K562 (cell line): ENCODE measurements at regions not wholly inside any gene's neighbourhood (a gene's known extent, or its start where the extent isn't known, plus 50 kb on each side); places are given as distances from the start of the nearest gene placed in this dataset.
A peak's percentile ranks its signal among the peaks of the same experiment; 100 is the strongest.

Experiments used
- ATAC-seq: fragments of 200-7000 bp; cut with Tn5 transposase; 3 replicates; pipeline ENCODE4 v1.9.1; 2020; ENCODE audit warnings: moderate library complexity
- BruUV-seq: library from RNA; stranded (reverse); fragments of 400-500 nt; replicated peaks from 2 replicates; lab custom pipeline; 2021; lab: Mats Ljungman, UMichigan
- CTCF ChIA-PET: fragments of 300-600 bp; formaldehyde crosslinking; extraction: SDS; loops from one replicate; lab custom pipeline; 2021; ENCODE audit warnings: low intra/inter-chr PET ratio; lab: Yijun Ruan, JAX
- POLR2A ChIA-PET: fragments of 300-600, 350-650 bp; sonication (Branson Sonifier 250); formaldehyde crosslinking; extraction: SDS; loops from one replicate; lab custom pipeline; 2021; ENCODE audit warnings: antibody characterized with exemption, inconsistent platforms; lab: Yijun Ruan, JAX
- DNase-seq, 4 experiments: peaks; one replicate each; pipeline versions ENCODE4 v3.0.0 to v3.0.0-alpha.2; 2011 to 2018; ENCODE audit warnings: low spot score in 3 of 4, mixed read lengths in 3 of 4; ENCODE audit errors: extremely low read depth in 1 of 4
- FAIRE-seq: peaks from 2 replicates; lab custom pipeline; 2011; peaks lifted over from hg19 to GRCh38; lab: Jason Lieb, UNC
- H2AFZ ChIP-seq: 2 replicates; pipeline ENCODE4 v1.6.0; 2011; ENCODE audit warnings: low read depth, low read length, control low read depth, inconsistent platforms
- H3K27ac ChIP-seq: fragments of 200-600 bp; 3 replicates; pipeline ENCODE4 v1.8.0; 2011; ENCODE audit warnings: low read depth, mild to moderate bottlenecking, control low read depth, inconsistent platforms, low read length, moderate library complexity, mixed read lengths; ENCODE audit errors: extremely low read depth
- H3K27me3 ChIP-seq, 2 experiments: fragments of 300-600 bp in 1 of 2; 2 replicates in 1 of 2; 3 replicates in 1 of 2; pipeline versions ENCODE4 v1.6.0 to v1.8.0; 2011; ENCODE audit warnings: inconsistent platforms in 2 of 2, low read length in 2 of 2, mild to moderate bottlenecking in 1 of 2, mixed read lengths in 1 of 2, moderate library complexity in 1 of 2; ENCODE audit not compliant: control insufficient read depth in 2 of 2, insufficient read depth in 2 of 2
- H3K36me3 ChIP-seq: fragments of 300-600 bp; 3 replicates; pipeline ENCODE4 v1.8.0; 2011; ENCODE audit warnings: mild to moderate bottlenecking, low read length, inconsistent platforms; ENCODE audit not compliant: control insufficient read depth, insufficient read depth
- H3K4me1 ChIP-seq, 2 experiments: fragments of 200-600 bp in 1 of 2; replicated peaks in 1 of 2; 2 replicates in 1 of 2; 3 replicates in 1 of 2; pipeline versions ENCODE4 v1.5.1 to v1.8.0; 2011; ENCODE audit warnings: inconsistent platforms in 2 of 2, low read length in 2 of 2, mild to moderate bottlenecking in 1 of 2, mixed read lengths in 1 of 2, moderate library complexity in 1 of 2; ENCODE audit not compliant: control insufficient read depth in 2 of 2, insufficient read depth in 2 of 2
- H3K4me2 ChIP-seq: 2 replicates; pipeline ENCODE4 v1.6.1; 2011; ENCODE audit warnings: low read length, control low read depth, inconsistent platforms, mixed read lengths; ENCODE audit not compliant: insufficient read depth
- H3K4me3 ChIP-seq: fragments of 200-600 bp; sonication (generic), shearing (Covaris generic); 2 replicates; pipeline ENCODE4 v1.5.1; 2016; ENCODE audit warnings: control low read depth, inconsistent platforms
- H3K79me2 ChIP-seq: fragments of 200-600 bp; 3 replicates; pipeline ENCODE4 v1.8.0; 2011; ENCODE audit warnings: low read length, inconsistent platforms; ENCODE audit not compliant: control insufficient read depth, insufficient read depth
- H3K9ac ChIP-seq, 2 experiments: 2 replicates each; pipeline versions ENCODE4 v1.6.0 to v1.6.1; 2011; ENCODE audit warnings: low read depth in 2 of 2, low read length in 2 of 2, control low read depth in 1 of 2, inconsistent platforms in 1 of 2, mild to moderate bottlenecking in 1 of 2, mixed read lengths in 1 of 2; ENCODE audit not compliant: insufficient read depth in 1 of 2
- H3K9me1 ChIP-seq: one replicate; pipeline ENCODE4 v1.6.0; 2011; ENCODE audit warnings: inconsistent platforms, mild to moderate bottlenecking, low read length, moderate library complexity; ENCODE audit not compliant: control insufficient read depth, insufficient read depth
- H3K9me3 ChIP-seq: replicated peaks from 2 replicates; pipeline ENCODE4 v1.5.1; 2011; ENCODE audit warnings: low read depth, low read length, inconsistent platforms; ENCODE audit not compliant: control insufficient read depth, insufficient read depth
- H4K20me1 ChIP-seq: replicated peaks from 2 replicates; pipeline ENCODE4 v1.6.1; 2011; ENCODE audit warnings: low read length, inconsistent platforms, mixed read lengths; ENCODE audit not compliant: control insufficient read depth, insufficient read depth
- EWSR1 ChIP-seq: fragments of 450-650 bp; IDR thresholded peaks from 2 replicates; pipeline ENCODE4 v1.6.1; 2018; ENCODE audit warnings: borderline replicate concordance, mild to moderate bottlenecking, low read depth, moderate library complexity; ENCODE audit not compliant: partially characterized antibody
- HNRNPUL1 ChIP-seq: fragments of 200-400 bp; formaldehyde crosslinking; IDR thresholded peaks from 2 replicates; pipeline ENCODE4 v1.6.1; 2017; ENCODE audit warnings: low read length
- IRF2 ChIP-seq: sonication (generic); formaldehyde crosslinking; IDR thresholded peaks from 2 replicates; pipeline ENCODE4 v1.8.1; 2022; ENCODE audit warnings: mild to moderate bottlenecking, missing genetic modification reagents
- KAT8 ChIP-seq: fragments of 450-650 bp; IDR thresholded peaks from 2 replicates; pipeline ENCODE4 v1.6.1; 2016; ENCODE audit warnings: low read depth, mild to moderate bottlenecking
- NONO ChIP-seq, 2 experiments: fragments of 200-400 bp in 1 of 2; fragments of 450-650 bp in 1 of 2; formaldehyde crosslinking in 1 of 2; IDR thresholded peaks; 2 replicates each; pipeline ENCODE4 v1.6.1; 2017; ENCODE audit warnings: low read depth in 2 of 2, mild to moderate bottlenecking in 2 of 2, moderate library complexity in 2 of 2, low read length in 1 of 2
- PHF20 ChIP-seq: fragments of 450-650 bp; IDR thresholded peaks from 2 replicates; pipeline ENCODE4 v1.6.1; 2018; ENCODE audit not compliant: partially characterized antibody
- SOX6 ChIP-seq: fragments of 450-650 bp; IDR thresholded peaks from 2 replicates; pipeline ENCODE4 v1.6.1; 2014; ENCODE audit warnings: mild to moderate bottlenecking
- YBX1 ChIP-seq: fragments of 450-650 bp; IDR thresholded peaks from 2 replicates; pipeline ENCODE4 v1.7.1; 2016; ENCODE audit warnings: mild to moderate bottlenecking
- ZBTB8A ChIP-seq: fragments of 450-650 bp; IDR thresholded peaks from 2 replicates; pipeline ENCODE4 v1.6.1; 2018; ENCODE audit warnings: mild to moderate bottlenecking, moderate library complexity; ENCODE audit not compliant: partially characterized antibody
- ZNF512 ChIP-seq: IDR thresholded peaks from 2 replicates; pipeline ENCODE4 v1.6.1; 2016; ENCODE audit warnings: missing genetic modification characterization, missing compliant biosample characterization
- WGBS: fragments of 100-300 bp; shearing (Covaris generic); methylation state at CpG from one replicate; pipeline ENCODE4 v1.1.6; 2016; ENCODE audit warnings: low coverage, mixed read lengths; ENCODE audit not compliant: insufficient coverage; ENCODE audit errors: missing lambda C conversion rate; 5-methylcytosine and 5-hydroxymethylcytosine counted together
- in situ Hi-C: fragments of 300-500 bp; cut with MboI; formaldehyde crosslinking; loops from 4 replicates; pipeline ENCODE4 v1.15.0; 2018; ENCODE audit warnings: inconsistent platforms, mixed read lengths
- intact Hi-C: fragments of 100-400 bp; cut with micrococcal nuclease; formaldehyde crosslinking; loops from 2 replicates; pipeline ENCODE4 v1.14.2; 2022
- TF ChIP-seq, protein P1 (sequence below): sonication (generic); formaldehyde crosslinking; IDR thresholded peaks from 2 replicates; pipeline ENCODE4 v1.8.1; 2023; ENCODE audit warnings: mild to moderate bottlenecking, missing genetic modification reagents
- TF ChIP-seq, protein P2 (sequence below): fragments of 250-450 bp; sonication (Bioruptor Pico); IDR thresholded peaks from 2 replicates; pipeline ENCODE4 v1.5.0; 2021

- in situ Hi-C loops (no loop called here), intact Hi-C loops (no loop called here)
- TF ChIP-seq ZNF512 (0 out of 2 replicates have a peak, but pooled peaks have one; percentile 30), SOX6 (no peak), YBX1 (no peak), PHF20 (no peak), NONO (IDR thresholded peaks at IDR 0.05; ENCODE audit: low read depth in 2 of 2, low read length in 1 of 2) (no peak)
- no peak overlapping the region for H3K27ac ChIP-seq
- no peaks in the 10 kb centered on the region for H3K4me1 ChIP-seq
- FAIRE-seq (no peak), ATAC-seq (no peak), DNase-seq (no peak)
- H3K9me1 ChIP-seq, result no peaks in the 10 kb centered on the region
- no peaks in the 10 kb centered on the region for H3K27me3 ChIP-seq
- no peak overlapping the region for H3K4me2 ChIP-seq
- CTCF ChIA-PET, result no interaction called here
- no peak overlapping the region for H3K4me3 ChIP-seq
- POLR2A ChIA-PET, result no interaction called here
- H3K36me3 ChIP-seq, result no peaks in the 10 kb centered on the region
- no peaks in the 10 kb centered on the region for H3K79me2 ChIP-seq
- H2AFZ ChIP-seq, result no peak overlapping the region
- 0% methylated on average over 2 of the region's 2 CpGs for WGBS
- BruUV-seq, result no TSS peak
- H4K20me1 ChIP-seq, result no peaks in the 10 kb centered on the region
- no peaks in the 10 kb centered on the region for H3K9me3 ChIP-seq
- no peak overlapping the region for H3K9ac ChIP-seq
Observed at GRCh38 chr2:217639481-217639880, 363.3 kb downstream of the TNS1 start.

DNA sequence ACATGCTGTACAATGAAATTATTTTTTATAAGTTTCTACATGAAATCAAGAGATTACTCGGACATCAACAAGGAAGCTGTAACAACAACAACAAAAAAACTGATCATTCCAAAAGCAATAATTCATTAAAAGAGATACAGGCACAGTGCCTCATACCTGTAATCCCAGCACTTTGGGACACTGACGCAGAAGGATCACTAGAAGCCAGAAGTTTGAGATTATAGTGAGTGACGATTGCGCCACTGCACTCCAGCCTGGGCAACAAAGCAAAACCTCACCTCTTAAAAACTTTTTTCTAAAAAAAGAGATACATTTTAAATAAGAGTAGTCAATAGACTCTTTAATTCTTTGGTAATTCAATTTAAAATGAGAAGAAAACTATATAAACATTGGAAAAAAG is 364.3 kb downstream of the TNS1 start:
- Histone ChIP-seq H3K4me2 (no peak overlapping the region), H3K36me3 (no peaks in the 10 kb centered on the region), H3K27ac (no peak overlapping the region), H3K27me3 (no peaks in the 10 kb centered on the region), H3K4me3 (no peak overlapping the region), H3K79me2 (no peaks in the 10 kb centered on the region), H3K9me1 (no peaks in the 10 kb centered on the region), H2AFZ (no peak overlapping the region), H4K20me1 (no peaks in the 10 kb centered on the region), H3K9me3 (no peaks in the 10 kb centered on the region), H3K4me1 (no peaks in the 10 kb centered on the region), H3K9ac (no peak overlapping the region)
- TF ChIP-seq IRF2 (CRISPR knock-in tag) (no peak), HNRNPUL1 (no peak), EWSR1 (no peak), KAT8 (no peak), ZBTB8A (no peak)
- TF ChIP-seq, protein P1, sequence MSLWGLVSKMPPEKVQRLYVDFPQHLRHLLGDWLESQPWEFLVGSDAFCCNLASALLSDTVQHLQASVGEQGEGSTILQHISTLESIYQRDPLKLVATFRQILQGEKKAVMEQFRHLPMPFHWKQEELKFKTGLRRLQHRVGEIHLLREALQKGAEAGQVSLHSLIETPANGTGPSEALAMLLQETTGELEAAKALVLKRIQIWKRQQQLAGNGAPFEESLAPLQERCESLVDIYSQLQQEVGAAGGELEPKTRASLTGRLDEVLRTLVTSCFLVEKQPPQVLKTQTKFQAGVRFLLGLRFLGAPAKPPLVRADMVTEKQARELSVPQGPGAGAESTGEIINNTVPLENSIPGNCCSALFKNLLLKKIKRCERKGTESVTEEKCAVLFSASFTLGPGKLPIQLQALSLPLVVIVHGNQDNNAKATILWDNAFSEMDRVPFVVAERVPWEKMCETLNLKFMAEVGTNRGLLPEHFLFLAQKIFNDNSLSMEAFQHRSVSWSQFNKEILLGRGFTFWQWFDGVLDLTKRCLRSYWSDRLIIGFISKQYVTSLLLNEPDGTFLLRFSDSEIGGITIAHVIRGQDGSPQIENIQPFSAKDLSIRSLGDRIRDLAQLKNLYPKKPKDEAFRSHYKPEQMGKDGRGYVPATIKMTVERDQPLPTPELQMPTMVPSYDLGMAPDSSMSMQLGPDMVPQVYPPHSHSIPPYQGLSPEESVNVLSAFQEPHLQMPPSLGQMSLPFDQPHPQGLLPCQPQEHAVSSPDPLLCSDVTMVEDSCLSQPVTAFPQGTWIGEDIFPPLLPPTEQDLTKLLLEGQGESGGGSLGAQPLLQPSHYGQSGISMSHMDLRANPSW, result no peak
- TF ChIP-seq, protein P2, sequence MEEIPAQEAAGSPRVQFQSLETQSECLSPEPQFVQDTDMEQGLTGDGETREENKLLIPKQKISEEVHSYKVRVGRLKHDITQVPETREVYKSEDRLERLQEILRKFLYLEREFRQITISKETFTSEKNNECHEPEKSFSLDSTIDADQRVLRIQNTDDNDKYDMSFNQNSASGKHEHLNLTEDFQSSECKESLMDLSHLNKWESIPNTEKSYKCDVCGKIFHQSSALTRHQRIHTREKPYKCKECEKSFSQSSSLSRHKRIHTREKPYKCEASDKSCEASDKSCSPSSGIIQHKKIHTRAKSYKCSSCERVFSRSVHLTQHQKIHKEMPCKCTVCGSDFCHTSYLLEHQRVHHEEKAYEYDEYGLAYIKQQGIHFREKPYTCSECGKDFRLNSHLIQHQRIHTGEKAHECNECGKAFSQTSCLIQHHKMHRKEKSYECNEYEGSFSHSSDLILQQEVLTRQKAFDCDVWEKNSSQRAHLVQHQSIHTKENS, result no peak
- ChIA-PET CTCF (no interaction called here), POLR2A (no interaction called here)
- in situ Hi-C loops (no loop called here), intact Hi-C loops (no loop called here)
- 0% methylated on average over 4 of the region's 4 CpGs for WGBS
- FAIRE-seq, result no peak
- BruUV-seq, result no TSS peak
- DNase-seq, result no peak
- no peak for ATAC-seq
